ENCODE measurements at regions not wholly inside any gene's neighbourhood (a gene's known extent, or its start where the extent isn't known, plus 50 kb on each side); places are given as distances from the start of the nearest gene placed in this dataset.

DNA sequence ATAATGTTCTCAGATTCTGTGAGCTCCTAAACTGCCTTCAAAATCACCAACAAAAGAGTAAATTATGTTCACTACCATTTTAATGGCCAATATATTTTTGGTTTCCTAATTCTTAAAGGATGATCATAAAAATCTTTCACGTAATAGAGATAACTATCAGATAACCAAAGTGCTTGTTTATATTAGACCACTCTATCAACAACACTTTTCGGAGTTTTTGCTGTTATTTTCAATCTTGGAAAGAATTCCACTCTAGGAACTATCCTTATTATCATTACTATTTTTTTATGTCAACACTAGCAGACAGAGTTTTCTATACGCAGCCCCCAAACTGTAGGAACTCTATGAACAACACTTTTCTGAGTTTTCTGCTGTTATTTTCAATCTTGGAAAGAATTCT, 782.5 kb upstream of the ZEB2 start:
- H3K9me3 ChIP-seq (ENCODE audit: control extremely low read depth in 1 of 3, control insufficient read depth in 2 of 3, insufficient read depth in 1 of 3, low read length in 2 of 3), result no peaks in the 10 kb centered on the region
- CTCF ChIA-PET, result no interaction called here
- H3K4me1 ChIP-seq (ENCODE audit: control insufficient read depth in 2 of 2, insufficient read depth in 2 of 2, low read length in 2 of 2), result no peaks in the 10 kb centered on the region
- Mint-ChIP-seq H3K9me3 (ENCODE audit: insufficient read depth) (no peaks in the 10 kb centered on the region), H3K27ac (no peak overlapping the region), H3K27me3 (no peaks in the 10 kb centered on the region), H3K4me1 (no peaks in the 10 kb centered on the region), H3K4me3 (no peak overlapping the region)
- intact Hi-C loops (cut with micrococcal nuclease), result no loop called here
- no peaks in the 10 kb centered on the region for H3K79me2 ChIP-seq (ENCODE audit: control insufficient read depth, insufficient read depth, low read length)
- H2AFZ ChIP-seq (ENCODE audit: insufficient read depth, low read depth, low read length, poor library complexity, severe bottlenecking), result no peak overlapping the region
- no peak overlapping the region for H3K9ac ChIP-seq (ENCODE audit: low read length)
- no peak for DNase-seq
- no peak overlapping the region for H3K4me3 ChIP-seq (ENCODE audit: control extremely low read depth in 1 of 5, extremely low read depth in 1 of 5, insufficient read depth in 1 of 5, low read depth in 2 of 5, low read length in 4 of 5)
- TF ChIP-seq CTCF (IDR thresholded peaks at IDR 0.05) (no peak), EZH2 (IDR thresholded peaks at IDR 0.05; ENCODE audit: borderline replicate concordance, insufficient read depth, low read depth, low read length, poor library complexity, severe bottlenecking) (no peak)
- no peaks in the 10 kb centered on the region for H4K20me1 ChIP-seq (ENCODE audit: control insufficient read depth, insufficient read depth, low read length, poor library complexity, severe bottlenecking)
- 100% methylated on average over 1 of the region's 3 CpGs for WGBS (ENCODE audit: insufficient coverage)
- POLR2A ChIA-PET, result no interaction called here
- H3K27me3 ChIP-seq (replicated peaks in 1 of 4; ENCODE audit: control extremely low read depth in 1 of 4, control insufficient read depth in 3 of 4, insufficient read depth in 4 of 4, low read length in 3 of 4), result no peaks in the 10 kb centered on the region
- H3K36me3 ChIP-seq (replicated peaks in 1 of 2; ENCODE audit: control extremely low read depth in 1 of 2, control insufficient read depth in 1 of 2, extremely low read depth in 1 of 2, insufficient read depth in 2 of 2, low read length in 1 of 2), result no peaks in the 10 kb centered on the region
- no peak overlapping the region for H3K4me2 ChIP-seq (replicated peaks; ENCODE audit: low read depth, low read length, poor library complexity, severe bottlenecking)
- H3K27ac ChIP-seq (ENCODE audit: low read length in 2 of 2), result no peak overlapping the region
- no peak for ATAC-seq (ENCODE audit: low read depth)

DNA sequence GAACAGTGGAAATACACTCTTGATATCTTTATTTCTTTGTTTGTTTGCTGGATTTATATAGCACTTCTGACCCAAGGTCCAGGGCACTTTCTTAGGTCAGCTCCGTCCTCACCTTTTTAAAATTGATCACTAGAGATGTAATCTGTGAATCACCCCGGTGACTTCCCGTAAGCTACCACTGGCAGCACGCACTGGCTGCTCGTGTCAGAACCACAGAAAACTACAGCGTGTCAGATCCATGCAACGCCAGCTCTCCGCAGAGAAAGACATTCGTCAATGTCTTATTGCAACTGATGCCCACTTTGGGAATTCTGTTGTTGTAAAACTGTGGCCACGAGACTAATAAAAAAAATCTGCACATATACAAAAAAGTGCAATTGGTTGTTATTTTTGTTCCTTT, 779.4 kb upstream of the ZEB2 start:
- H2AFZ ChIP-seq (ENCODE audit: insufficient read depth, low read depth, low read length, poor library complexity, severe bottlenecking), result no peak overlapping the region
- H3K36me3 ChIP-seq (replicated peaks in 1 of 2; ENCODE audit: control extremely low read depth in 1 of 2, control insufficient read depth in 1 of 2, extremely low read depth in 1 of 2, insufficient read depth in 2 of 2, low read length in 1 of 2), result no peaks in the 10 kb centered on the region
- no peaks in the 10 kb centered on the region for H3K9me3 ChIP-seq (ENCODE audit: control extremely low read depth in 1 of 3, control insufficient read depth in 2 of 3, insufficient read depth in 1 of 3, low read length in 2 of 3)
- ChIA-PET POLR2A (no interaction called here), CTCF (no interaction called here)
- H3K9ac ChIP-seq (ENCODE audit: low read length), result no peak overlapping the region
- no peak overlapping the region for H3K4me2 ChIP-seq (replicated peaks; ENCODE audit: low read depth, low read length, poor library complexity, severe bottlenecking)
- DNase-seq (no peak), ATAC-seq (ENCODE audit: low read depth) (no peak)
- 97% methylated on average over 8 of the region's 10 CpGs for WGBS (ENCODE audit: insufficient coverage)
- H3K4me3 ChIP-seq (ENCODE audit: control extremely low read depth in 1 of 5, extremely low read depth in 1 of 5, insufficient read depth in 1 of 5, low read depth in 2 of 5, low read length in 4 of 5), result no peak overlapping the region
- intact Hi-C loops (cut with micrococcal nuclease), result no loop called here
- H3K79me2 ChIP-seq (ENCODE audit: control insufficient read depth, insufficient read depth, low read length), result no peaks in the 10 kb centered on the region
- H3K27me3 ChIP-seq (replicated peaks in 1 of 4; ENCODE audit: control extremely low read depth in 1 of 4, control insufficient read depth in 3 of 4, insufficient read depth in 4 of 4, low read length in 3 of 4), result no peaks in the 10 kb centered on the region
- no peak overlapping the region for H3K4me3 Mint-ChIP-seq
- H3K27ac Mint-ChIP-seq, result no peak overlapping the region
- H3K27ac ChIP-seq (ENCODE audit: low read length in 2 of 2), result no peak overlapping the region
- no peaks in the 10 kb centered on the region for H3K4me1 Mint-ChIP-seq
- no peaks in the 10 kb centered on the region for H3K9me3 Mint-ChIP-seq (ENCODE audit: insufficient read depth)
- no peaks in the 10 kb centered on the region for H4K20me1 ChIP-seq (ENCODE audit: control insufficient read depth, insufficient read depth, low read length, poor library complexity, severe bottlenecking)
- H3K4me1 ChIP-seq (ENCODE audit: control insufficient read depth in 2 of 2, insufficient read depth in 2 of 2, low read length in 2 of 2), result no peaks in the 10 kb centered on the region
- no peaks in the 10 kb centered on the region for H3K27me3 Mint-ChIP-seq
- TF ChIP-seq EZH2 (IDR thresholded peaks at IDR 0.05; ENCODE audit: borderline replicate concordance, insufficient read depth, low read depth, low read length, poor library complexity, severe bottlenecking), result no peak
- no peak for TF ChIP-seq CTCF (IDR thresholded peaks at IDR 0.05)
